RWPE1 (cell line): ENCODE measurements at regions not wholly inside any gene's neighbourhood (a gene's known extent, or its start where the extent isn't known, plus 50 kb on each side); places are given as distances from the start of the nearest gene placed in this dataset.
A peak's percentile ranks its signal among the peaks of the same experiment; 100 is the strongest.

Source experiments
- CTCF ChIA-PET: fragments of 350-600 bp; sonication (Branson Sonifier 250); formaldehyde crosslinking; extraction: SDS; loops from one replicate; lab custom pipeline; 2021; lab: Yijun Ruan, JAX
- POLR2A ChIA-PET: fragments of 400-600 bp; formaldehyde crosslinking; extraction: SDS; loops from one replicate; lab custom pipeline; 2020; ENCODE audit warnings: antibody characterized with exemption; ENCODE audit not compliant: low non-redundant PET; lab: Yijun Ruan, JAX
- DNase-seq: peaks from one replicate; pipeline ENCODE4 v3.0.0; 2012; ENCODE audit warnings: low spot score
- H3K27ac ChIP-seq: fragments of 450-650 bp; 2 replicates; pipeline ENCODE4 v1.5.1; 2017
- CTCF ChIP-seq: fragments of 450-650 bp; conservative IDR thresholded peaks from 2 replicates; pipeline ENCODE4 v1.5.1; 2017; ENCODE audit warnings: low read depth, mild to moderate bottlenecking

GRCh38 chr1:34476371-34476770 is 278.5 kb upstream of the GJB5 start:
- TF ChIP-seq CTCF, result no peak
- ChIA-PET POLR2A (no interaction called here), CTCF (no interaction called here)
- H3K27ac ChIP-seq, result no peak overlapping the region
- DNase-seq, result no peak

GRCh38 chr1:34477632-34478141 is 277.2 kb upstream of the GJB5 start:
- H3K27ac ChIP-seq, result no peak overlapping the region
- no peak for DNase-seq
- ChIA-PET POLR2A (interaction anchor here (0.6 kb wide), 1 partner anchor 673 kb away, joined by 5 read pairs; no protein-coding TSS in a partner anchor), CTCF (no interaction called here)
- no peak for TF ChIP-seq CTCF

- CTCF ChIA-PET, result interaction anchor here (1.0 kb wide), 1 partner anchor 68 kb away, joined by 3 read pairs; no protein-coding TSS in a partner anchor
- no peak for DNase-seq
- no peak for TF ChIP-seq CTCF
- no peak overlapping the region for H3K27ac ChIP-seq
- POLR2A ChIA-PET, result interaction anchor here (0.6 kb wide), 1 partner anchor 674 kb away, joined by 5 read pairs; no protein-coding TSS in a partner anchor
These were observed 276.3 kb upstream of the GJB5 start for GRCh38 chr1:34478515-34479076.

- ChIA-PET POLR2A (interaction anchor here (0.6 kb wide), 1 partner anchor 636 kb away, joined by 3 read pairs; no protein-coding TSS in a partner anchor), CTCF (interaction anchor here (0.6 kb wide), 1 partner anchor 441 kb away, joined by 4 read pairs; no protein-coding TSS in a partner anchor)
- TF ChIP-seq CTCF, result no peak
- no peak overlapping the region for H3K27ac ChIP-seq
- no peak for DNase-seq
These were observed 275.1 kb upstream of the GJB5 start for GRCh38 chr1:34479731-34480130.

- CTCF ChIA-PET, result no interaction called here
- POLR2A ChIA-PET, result no interaction called here
- no peak overlapping the region for H3K27ac ChIP-seq
- DNase-seq, result no peak
- TF ChIP-seq CTCF, result no peak
These were observed 266.7 kb upstream of the GJB5 start for GRCh38 chr1:34488080-34488708.

- ChIA-PET CTCF (interaction anchor here (0.5 kb wide), 1 partner anchor 359 kb away, joined by 6 read pairs; the partner anchor contains the start of gene SMIM12), POLR2A (no interaction called here)
- TF ChIP-seq CTCF, result no peak
- no peak overlapping the region for H3K27ac ChIP-seq
- DNase-seq, result peak; percentile 42
These were observed 254.4 kb upstream of the GJB5 start for GRCh38 chr1:34500451-34500850.
